CD4-positive, alpha-beta T cell treated with Interleukin-10 for 1 hour (primary cell): ENCODE measurements at regions not wholly inside any gene's neighbourhood (a gene's known extent, or its start where the extent isn't known, plus 50 kb on each side); places are given as distances from the start of the nearest gene placed in this dataset.
A peak's percentile ranks its signal among the peaks of the same experiment; 100 is the strongest.

ENCODE experiments used
- DNase-seq: peaks from one replicate; pipeline ENCODE4 v3.0.0-alpha.2; 2020

- DNase-seq, result no peak
These were observed 77.6 kb downstream of the RIPK4 start for GRCh38 chr21:41689289-41689583.

- no peak for DNase-seq
These were observed 79.2 kb downstream of the RIPK4 start for GRCh38 chr21:41687633-41688032.

GRCh38 chr21:41686664-41687063 lies 80.2 kb downstream of the RIPK4 start:
- DNase-seq, result no peak

- no peak for DNase-seq
These were observed 81.2 kb downstream of the RIPK4 start for GRCh38 chr21:41685511-41686149.

GRCh38 chr21:41684381-41685245 lies 82.2 kb downstream of the RIPK4 start:
- DNase-seq, result no peak

GRCh38 chr21:41683815-41684214 lies 83.0 kb downstream of the RIPK4 start:
- no peak for DNase-seq

GRCh38 chr21:41682719-41683179 lies 84.1 kb downstream of the RIPK4 start:
- no peak for DNase-seq

- no peak for DNase-seq
These were observed 84.7 kb downstream of the RIPK4 start for GRCh38 chr21:41681939-41682718.

GRCh38 chr21:41681348-41681801 lies 85.5 kb downstream of the RIPK4 start:
- no peak for DNase-seq

- DNase-seq, result no peak
These were observed 86.2 kb downstream of the RIPK4 start for GRCh38 chr21:41680444-41681347.

- DNase-seq, result peak; percentile 41
These were observed 87.9 kb downstream of the RIPK4 start for GRCh38 chr21:41678924-41679318.

GRCh38 chr21:41678016-41678923 lies 88.6 kb downstream of the RIPK4 start:
- no peak for DNase-seq

- no peak for DNase-seq
These were observed 89.2 kb downstream of the RIPK4 start for GRCh38 chr21:41677671-41678015.

GRCh38 chr21:41676198-41676597 lies 90.7 kb downstream of the RIPK4 start:
- no peak for DNase-seq

- no peak for DNase-seq
These were observed 91.3 kb downstream of the RIPK4 start for GRCh38 chr21:41675574-41675973.

GRCh38 chr21:41674402-41674801 lies 92.5 kb downstream of the RIPK4 start:
- no peak for DNase-seq

- no peak for DNase-seq
These were observed 93.1 kb downstream of the RIPK4 start for GRCh38 chr21:41673596-41674335.

GRCh38 chr21:41673071-41673470 lies 93.8 kb downstream of the RIPK4 start:
- DNase-seq, result no peak

GRCh38 chr21:41672543-41672915 lies 94.3 kb downstream of the RIPK4 start:
- no peak for DNase-seq

GRCh38 chr21:41671859-41672542 lies 94.9 kb downstream of the RIPK4 start:
- no peak for DNase-seq
